ENCODE measurements at regions not wholly inside any gene's neighbourhood (a gene's known extent, or its start where the extent isn't known, plus 50 kb on each side); places are given as distances from the start of the nearest gene placed in this dataset.

- TF ChIP-seq POLR2AphosphoS5 (IDR thresholded peaks at IDR 0.05; ENCODE audit: borderline replicate concordance, low read depth, low read length) (no peak), EZH2 (IDR thresholded peaks at IDR 0.05) (no peak), FOXP2 (optimal IDR thresholded peaks at IDR 0.05; ENCODE audit: control extremely low read depth, extremely low read length, insufficient read depth) (no peak)
Measured at GRCh38 chr12:76246611-76247010, 101.6 kb downstream of the BBS10 start.
